Neuronal stem cell (in vitro differentiated cells): ENCODE measurements at regions not wholly inside any gene's neighbourhood (a gene's known extent, or its start where the extent isn't known, plus 50 kb on each side); places are given as distances from the start of the nearest gene placed in this dataset.

Source experiments
- DNase-seq: peaks from one replicate; pipeline ENCODE4 v3.0.0-alpha.2; 2013; ENCODE audit warnings: low spot score
- H2AFZ ChIP-seq: one replicate; pipeline ENCODE4 v1.6.1; 2013; ENCODE audit warnings: mild to moderate bottlenecking, low read length, inconsistent platforms
- H2AK5ac ChIP-seq: 2 replicates; pipeline ENCODE4 v1.6.1; 2013; ENCODE audit warnings: low read depth, mild to moderate bottlenecking, inconsistent platforms, low read length, moderate library complexity, mixed read lengths
- H2BK120ac ChIP-seq: 2 replicates; pipeline ENCODE4 v1.6.1; 2013; ENCODE audit warnings: low read depth, mild to moderate bottlenecking, inconsistent platforms, low read length, moderate library complexity, mixed read lengths
- H2BK12ac ChIP-seq: one replicate; pipeline ENCODE4 v1.6.1; 2013; ENCODE audit warnings: low read length, inconsistent platforms
- H2BK15ac ChIP-seq: 2 replicates; pipeline ENCODE4 v1.6.1; 2013; ENCODE audit warnings: mild to moderate bottlenecking, low read length, inconsistent platforms, mixed read lengths
- H2BK5ac ChIP-seq: one replicate; pipeline ENCODE4 v1.6.1; 2013; ENCODE audit warnings: inconsistent platforms, mild to moderate bottlenecking, low read length, moderate library complexity
- H3K14ac ChIP-seq: one replicate; pipeline ENCODE4 v1.6.1; 2013; ENCODE audit warnings: low read length, inconsistent platforms
- H3K18ac ChIP-seq: 2 replicates; pipeline ENCODE4 v1.6.1; 2013; ENCODE audit warnings: low read length, inconsistent platforms
- H3K23ac ChIP-seq: 2 replicates; pipeline ENCODE4 v1.6.1; 2013; ENCODE audit warnings: low read depth, mild to moderate bottlenecking, mixed read lengths, low read length, inconsistent platforms; ENCODE audit not compliant: poor library complexity
- H3K27ac ChIP-seq: replicated peaks from 3 replicates; pipeline ENCODE4 v1.5.1; 2013; ENCODE audit warnings: low read length, inconsistent platforms
- H3K27me3 ChIP-seq, 3 experiments: 2 replicates each; pipeline ENCODE4 v1.6.1; 2013; ENCODE audit warnings: low read length in 3 of 3, mild to moderate bottlenecking in 2 of 3, inconsistent platforms in 1 of 3, low read depth in 1 of 3, mixed read lengths in 1 of 3, moderate library complexity in 1 of 3; ENCODE audit not compliant: control insufficient read depth in 3 of 3, insufficient read depth in 3 of 3
- H3K36me3 ChIP-seq, 2 donors: replicated peaks in 1 of 2; 2 replicates each; pipeline ENCODE4 v1.6.1; 2013; ENCODE audit warnings: low read length in 2 of 2; ENCODE audit not compliant: control insufficient read depth in 2 of 2, insufficient read depth in 2 of 2
- H3K4ac ChIP-seq: 2 replicates; pipeline ENCODE4 v1.6.1; 2013; ENCODE audit warnings: inconsistent platforms, mild to moderate bottlenecking, low read length, moderate library complexity
- H3K4me1 ChIP-seq, 2 donors: 1 replicate in 1 of 2; 2 replicates in 1 of 2; pipeline ENCODE4 v1.6.1; 2013; ENCODE audit warnings: low read length in 2 of 2, low read depth in 1 of 2; ENCODE audit not compliant: control insufficient read depth in 2 of 2, insufficient read depth in 1 of 2
- H3K4me2 ChIP-seq: one replicate; pipeline ENCODE4 v1.6.1; 2013; ENCODE audit warnings: mild to moderate bottlenecking, low read length, inconsistent platforms; ENCODE audit not compliant: insufficient read depth, poor library complexity, severe bottlenecking
- H3K4me3 ChIP-seq, 2 donors: 2 replicates each; pipeline ENCODE4 v1.5.1; 2013; ENCODE audit warnings: low read length in 2 of 2, mild to moderate bottlenecking in 2 of 2, inconsistent platforms in 1 of 2, moderate library complexity in 1 of 2
- H3K79me1 ChIP-seq: one replicate; pipeline ENCODE4 v1.6.1; 2013; ENCODE audit warnings: low read depth, mild to moderate bottlenecking, inconsistent platforms, low read length, moderate library complexity
- H3K9ac ChIP-seq: one replicate; pipeline ENCODE4 v1.6.1; 2013; ENCODE audit warnings: mild to moderate bottlenecking, low read depth, low read length, inconsistent platforms; ENCODE audit not compliant: poor library complexity
- H3K9me3 ChIP-seq, 2 donors: replicated peaks in 1 of 2; 2 replicates each; pipeline versions ENCODE3 to v1.6.1; 2013; ENCODE audit warnings: low read length in 2 of 2, mild to moderate bottlenecking in 2 of 2, inconsistent platforms in 1 of 2, low read depth in 1 of 2, mixed read lengths in 1 of 2, moderate library complexity in 1 of 2; ENCODE audit not compliant: control insufficient read depth in 2 of 2, insufficient read depth in 1 of 2
- H4K8ac ChIP-seq: one replicate; pipeline ENCODE4 v1.6.1; 2013; ENCODE audit warnings: low read depth, mild to moderate bottlenecking, inconsistent platforms, low read length, moderate library complexity
- H4K91ac ChIP-seq: one replicate; pipeline ENCODE4 v1.6.1; 2013; ENCODE audit warnings: low read length, low read depth, mild to moderate bottlenecking, inconsistent platforms; ENCODE audit not compliant: poor library complexity
- WGBS, 2 donors: extraction: QIAGEN DNeasy Blood & Tissue Kit; methylation state at CpG; one replicate each; pipeline ENCODE4 v1.1.7; 2013; ENCODE audit warnings: missing lambda C conversion rate in 2 of 2, mixed read lengths in 1 of 2; ENCODE audit not compliant: insufficient read length in 2 of 2, insufficient replicate concordance in 1 of 2; ENCODE audit errors: extremely low coverage in 2 of 2; 5-methylcytosine and 5-hydroxymethylcytosine counted together

GRCh38 chr7:46322937-46323336 is 401.9 kb upstream of the IGFBP3 start:
- Histone ChIP-seq H2BK15ac (no peak overlapping the region), H3K79me1 (no peaks in the 10 kb centered on the region), H2BK5ac (no peak overlapping the region), H3K23ac (no peak overlapping the region), H3K4ac (no peak overlapping the region), H2AFZ (no peak overlapping the region), H2BK12ac (no peak overlapping the region), H3K36me3 (no peaks in the 10 kb centered on the region), H3K27ac (no peak overlapping the region), H4K8ac (no peak overlapping the region), H2BK120ac (no peak overlapping the region), H3K18ac (peak overlapping the region; percentile 59), H4K91ac (no peak overlapping the region), H2AK5ac (no peak overlapping the region), H3K4me1 (no peaks in the 10 kb centered on the region), H3K9me3 (no peaks in the 10 kb centered on the region), H3K27me3 (no peaks in the 10 kb centered on the region), H3K4me3 (no peak overlapping the region), H3K4me2 (no peak overlapping the region), H3K9ac (no peak overlapping the region), H3K14ac (no peak overlapping the region)
- WGBS, 2 donors: no CpG with 5 or more reads among the region's 4 CpGs
- no peak for DNase-seq

- DNase-seq: no peak
- Histone ChIP-seq H3K4me1 (no peaks in the 10 kb centered on the region), H3K79me1 (no peaks in the 10 kb centered on the region), H2BK15ac (no peak overlapping the region), H3K4me2 (no peak overlapping the region), H3K14ac (no peak overlapping the region), H3K27ac (no peak overlapping the region), H3K9me3 (no peaks in the 10 kb centered on the region), H3K9ac (no peak overlapping the region), H2AFZ (no peak overlapping the region), H2AK5ac (no peak overlapping the region), H2BK120ac (no peak overlapping the region), H3K36me3 (no peaks in the 10 kb centered on the region), H2BK5ac (no peak overlapping the region), H3K23ac (no peak overlapping the region), H3K27me3 (no peaks in the 10 kb centered on the region), H3K4me3 (no peak overlapping the region), H4K91ac (no peak overlapping the region), H2BK12ac (no peak overlapping the region), H3K18ac (no peak overlapping the region), H4K8ac (no peak overlapping the region), H3K4ac (no peak overlapping the region)
- no CpG with 5 or more reads among the region's 11 CpGs for WGBS, 2 donors
Observed at GRCh38 chr7:46321556-46322205, 400.6 kb upstream of the IGFBP3 start.

- Histone ChIP-seq H3K4me2 (no peak overlapping the region), H2BK12ac (no peak overlapping the region), H2BK5ac (no peak overlapping the region), H3K4ac (no peak overlapping the region), H2AFZ (no peak overlapping the region), H3K4me1 (no peaks in the 10 kb centered on the region), H3K4me3 (no peak overlapping the region), H4K91ac (no peak overlapping the region), H3K36me3 (no peaks in the 10 kb centered on the region), H3K27ac (no peak overlapping the region), H3K18ac (no peak overlapping the region), H3K79me1 (no peaks in the 10 kb centered on the region), H2BK120ac (no peak overlapping the region), H3K14ac (no peak overlapping the region), H3K23ac (no peak overlapping the region), H4K8ac (no peak overlapping the region), H3K9me3 (no peaks in the 10 kb centered on the region), H3K27me3 (no peaks in the 10 kb centered on the region), H2BK15ac (no peak overlapping the region), H3K9ac (no peak overlapping the region), H2AK5ac (no peak overlapping the region)
- no CpG with 5 or more reads among the region's 3 CpGs for WGBS, 2 donors
- DNase-seq: no peak
Observed at GRCh38 chr7:46320956-46321355, 399.9 kb upstream of the IGFBP3 start.

- Histone ChIP-seq H3K18ac (no peak overlapping the region), H2BK5ac (no peak overlapping the region), H3K23ac (no peak overlapping the region), H2BK120ac (no peak overlapping the region), H3K36me3 (no peaks in the 10 kb centered on the region), H4K91ac (no peak overlapping the region), H4K8ac (no peak overlapping the region), H3K79me1 (no peaks in the 10 kb centered on the region), H2BK12ac (no peak overlapping the region), H3K4me1 (no peaks in the 10 kb centered on the region), H3K27me3 (no peaks in the 10 kb centered on the region), H3K4ac (no peak overlapping the region), H3K4me3 (no peak overlapping the region), H3K9ac (no peak overlapping the region), H2AK5ac (no peak overlapping the region), H2BK15ac (no peak overlapping the region), H3K9me3 (no peaks in the 10 kb centered on the region), H3K14ac (no peak overlapping the region), H3K4me2 (no peak overlapping the region), H2AFZ (no peak overlapping the region), H3K27ac (no peak overlapping the region)
- no peak for DNase-seq
- no CpG with 5 or more reads among the region's 3 CpGs for WGBS, 2 donors
Observed at GRCh38 chr7:46319841-46320240, 398.8 kb upstream of the IGFBP3 start.
